Skin of body (tissue), 1 donor: ENCODE measurements at regions not wholly inside any gene's neighbourhood (a gene's known extent, or its start where the extent isn't known, plus 50 kb on each side); places are given as distances from the start of the nearest gene placed in this dataset.
"Not testable (repeated sequence)": the region's sequence is repeated elsewhere in the genome, so short reads cannot be mapped to it uniquely, and the experiment has no call there.

ENCODE experiments used
- DNase-seq: peaks from one replicate; lab custom pipeline; 2025; lab: John Stamatoyannopoulos, UW

DNA sequence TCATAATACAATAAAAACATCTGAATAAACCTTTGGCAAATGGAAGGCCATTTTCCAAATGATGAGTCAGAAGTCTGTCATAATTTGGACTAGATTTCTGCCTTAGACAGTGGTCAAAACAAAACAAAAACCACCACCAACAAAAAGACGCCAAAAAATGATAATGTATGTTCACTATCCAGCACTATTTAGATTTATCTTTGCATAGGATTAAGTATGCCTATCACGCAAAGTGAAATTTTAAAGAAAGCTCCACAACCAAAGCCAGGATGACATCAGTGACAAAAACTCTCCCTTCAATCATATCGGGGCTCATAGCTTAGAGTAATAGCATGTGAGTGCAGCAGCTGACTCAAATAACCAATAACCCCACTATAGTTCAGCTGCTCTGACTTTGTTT lies 201.9 kb downstream of the MOXD1 start:
- DNase-seq: peak; percentile 76

DNA sequence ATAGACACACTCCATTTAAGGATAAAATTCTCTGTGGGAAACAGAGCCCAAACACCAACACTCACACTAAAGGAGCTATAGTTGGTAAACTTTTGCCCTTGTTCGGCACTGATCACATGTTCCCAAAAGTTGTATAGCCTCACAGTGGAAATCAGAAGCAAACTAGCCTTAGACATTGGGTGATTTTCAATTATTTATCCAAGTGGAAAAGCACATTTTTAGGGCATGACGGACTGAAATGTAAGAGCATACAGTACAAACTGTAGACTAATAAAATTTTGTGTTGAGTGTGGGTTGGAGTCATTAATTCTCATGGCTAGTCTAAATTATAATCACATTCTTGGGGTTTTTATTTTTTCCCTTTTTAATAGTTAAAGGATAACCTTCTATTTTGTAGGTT lies 202.4 kb downstream of the MOXD1 start:
- peak; percentile 37 for DNase-seq

GRCh38 chr6:132198040-132198439 lies 203.2 kb downstream of the MOXD1 start:
- no peak for DNase-seq

GRCh38 chr6:132194529-132194928 lies 206.7 kb downstream of the MOXD1 start:
- no peak for DNase-seq

GRCh38 chr6:132192631-132193030 lies 208.6 kb downstream of the MOXD1 start:
- no peak for DNase-seq

GRCh38 chr6:132190815-132191175 lies 210.5 kb downstream of the MOXD1 start:
- DNase-seq: peak; percentile 16

DNA sequence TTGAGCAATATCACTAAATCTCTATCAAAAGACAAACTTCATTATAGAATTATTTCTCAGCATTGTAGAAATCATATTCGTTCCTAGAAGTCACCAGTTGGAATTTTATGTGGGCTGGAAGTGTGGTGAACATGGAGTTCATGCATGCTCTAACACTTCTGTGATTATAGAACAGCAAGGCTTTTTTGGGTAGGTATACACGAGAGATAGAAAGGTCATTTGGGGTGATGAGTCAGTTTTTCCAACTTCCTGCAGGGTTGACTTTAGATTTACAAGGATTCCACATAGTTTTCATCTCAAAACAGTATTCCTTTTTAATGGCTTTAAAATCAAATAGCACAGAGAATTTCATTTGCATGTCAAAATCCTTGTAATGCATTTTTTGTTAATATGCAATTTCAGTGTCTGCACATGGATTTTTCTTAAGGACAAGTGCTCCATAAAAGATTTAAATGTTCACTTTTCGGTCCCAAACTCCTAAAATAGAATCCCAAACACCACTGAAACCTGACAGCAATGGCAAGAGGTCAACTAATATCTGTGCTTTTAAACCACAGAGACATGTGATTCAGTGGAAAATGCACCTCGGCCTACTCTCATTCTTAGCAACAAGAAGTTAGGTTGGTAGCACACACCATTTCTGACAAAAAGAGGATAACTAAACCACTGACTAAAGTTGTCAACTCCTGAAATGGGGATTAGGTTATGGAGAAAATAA lies 211.0 kb downstream of the MOXD1 start:
- DNase-seq: no peak

GRCh38 chr6:132188556-132189264 lies 212.6 kb downstream of the MOXD1 start:
- DNase-seq: peak; percentile 11

GRCh38 chr6:132187816-132188215 lies 213.5 kb downstream of the MOXD1 start:
- peak; percentile 77 for DNase-seq

DNA sequence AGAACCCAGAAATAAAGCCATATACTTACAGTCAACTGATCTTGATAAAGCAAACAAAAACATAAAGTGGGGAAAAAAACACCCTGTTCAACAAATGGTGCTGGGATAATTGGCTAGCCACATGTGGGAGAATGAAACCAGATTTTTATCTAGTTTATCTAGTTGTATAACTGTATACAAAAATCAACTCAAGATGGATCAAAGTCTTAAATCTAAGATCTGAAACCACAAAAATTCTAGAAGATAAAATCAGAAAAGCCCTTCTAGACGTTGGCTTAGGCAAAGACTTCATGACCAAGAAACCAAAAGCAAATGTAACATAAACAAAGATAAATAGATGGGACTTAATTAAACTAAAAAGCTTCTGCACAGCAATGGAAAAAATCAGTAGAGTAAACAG lies 216.3 kb downstream of the MOXD1 start:
- DNase-seq: not testable (repeated sequence)

GRCh38 chr6:132179955-132180354 lies 221.3 kb downstream of the MOXD1 start:
- no peak for DNase-seq

GRCh38 chr6:132174919-132175318 lies 223.7 kb upstream of the CCN2 start:
- no peak for DNase-seq

DNA sequence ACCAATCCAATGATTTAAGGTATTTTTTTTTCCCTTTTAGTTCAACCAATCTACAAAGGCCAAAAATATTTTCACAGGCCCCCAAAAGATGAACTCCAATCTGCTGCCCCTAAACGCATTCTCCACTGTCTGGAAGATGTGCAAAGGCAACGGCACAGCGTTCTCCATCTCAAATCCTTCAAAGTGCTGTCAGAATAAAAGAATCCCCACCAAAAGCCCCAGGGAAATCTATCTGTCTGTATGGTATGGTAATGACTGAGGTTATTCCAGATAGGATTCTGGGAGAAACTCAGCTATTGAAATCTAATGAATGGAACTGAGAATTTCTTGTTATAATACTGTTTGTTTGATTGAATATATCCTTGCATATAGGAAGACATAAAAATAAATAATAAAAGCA lies 217.8 kb upstream of the CCN2 start:
- no peak for DNase-seq

DNA sequence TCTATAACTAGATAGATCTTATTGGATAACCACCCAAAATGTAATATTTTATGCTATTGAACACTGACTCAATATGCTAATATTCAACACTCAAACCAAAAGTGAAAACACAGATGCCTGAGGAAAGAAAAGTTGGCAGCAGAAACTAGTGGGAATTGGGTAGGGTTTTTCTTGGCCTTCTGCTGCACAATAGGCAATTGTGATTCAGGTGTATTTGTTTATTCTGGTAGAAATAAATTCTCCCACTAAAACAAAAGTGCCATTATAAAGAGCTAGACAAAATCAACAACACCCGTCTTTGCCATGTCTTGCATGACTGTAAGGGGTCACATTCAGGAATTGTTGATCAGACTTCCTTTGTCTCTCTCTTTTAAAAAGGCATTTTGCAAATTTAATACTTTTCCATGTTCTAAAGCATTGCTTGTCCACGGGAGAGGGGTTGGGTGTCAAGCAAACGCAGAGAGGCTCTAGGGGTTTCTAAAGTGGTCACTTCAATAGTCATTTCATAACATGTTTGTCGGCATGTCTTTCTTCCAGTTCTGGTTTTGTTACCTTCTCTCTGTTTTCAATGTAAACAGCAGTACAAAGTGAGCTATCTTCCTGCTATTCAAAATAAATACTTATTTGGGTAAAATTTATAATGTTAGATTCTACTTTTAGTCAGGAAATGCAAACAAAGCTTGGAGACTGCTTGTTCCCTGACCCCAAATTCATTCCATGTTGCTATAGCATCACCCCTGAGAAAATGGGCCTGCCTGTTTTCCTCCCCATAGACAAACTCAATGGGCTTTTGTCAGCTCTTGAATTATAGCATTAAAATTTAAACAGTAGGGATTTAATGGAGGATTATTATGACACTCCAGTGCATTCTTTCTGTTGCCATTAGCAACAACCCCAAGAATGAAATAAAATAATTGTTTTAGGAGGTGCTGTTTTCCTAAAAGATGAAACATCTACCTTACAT lies 217.0 kb upstream of the CCN2 start:
- no peak for DNase-seq

- DNase-seq: no peak
Measured at GRCh38 chr6:132166526-132167051, 215.4 kb upstream of the CCN2 start.

DNA sequence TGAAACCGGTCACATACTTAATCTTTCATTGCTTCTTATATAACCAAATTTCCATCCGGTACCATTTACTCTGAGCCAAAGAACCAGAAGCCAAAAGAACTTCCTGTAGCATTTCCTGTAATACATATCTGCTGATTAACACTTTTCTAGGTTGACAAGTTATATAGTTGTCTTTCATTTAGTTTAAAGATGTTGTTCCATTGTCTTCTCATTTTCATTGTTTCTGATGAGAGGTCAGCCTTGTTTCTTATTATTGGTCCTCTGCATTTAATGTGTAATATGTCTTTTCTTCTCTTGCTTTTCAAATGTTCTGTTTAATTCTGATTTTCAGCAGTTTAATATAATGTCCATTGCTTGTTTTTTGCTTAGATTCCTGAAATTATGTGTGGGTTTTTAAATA lies 214.5 kb upstream of the CCN2 start:
- DNase-seq: no peak

DNA sequence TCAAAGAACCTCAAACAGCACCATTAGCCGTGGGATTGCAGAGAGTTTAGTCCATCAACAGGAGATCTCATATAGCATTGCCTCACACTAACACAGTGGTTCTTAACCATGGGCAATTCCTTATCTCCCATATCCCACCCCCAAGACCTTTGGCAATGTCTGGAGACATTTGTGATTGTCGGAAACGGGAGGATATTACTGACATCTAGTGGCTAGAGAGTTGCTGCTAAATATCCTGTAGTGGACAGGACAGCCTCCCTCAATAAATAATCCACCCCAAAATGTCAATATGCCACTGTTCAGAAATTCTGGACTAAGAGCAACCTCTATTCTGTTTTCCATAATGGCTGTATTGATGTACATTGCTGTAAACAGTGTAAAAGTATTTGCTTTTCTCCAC lies 210.1 kb upstream of the CCN2 start:
- DNase-seq: no peak

GRCh38 chr6:132153221-132153898 lies 202.2 kb upstream of the CCN2 start:
- DNase-seq: peak; percentile 86

DNA sequence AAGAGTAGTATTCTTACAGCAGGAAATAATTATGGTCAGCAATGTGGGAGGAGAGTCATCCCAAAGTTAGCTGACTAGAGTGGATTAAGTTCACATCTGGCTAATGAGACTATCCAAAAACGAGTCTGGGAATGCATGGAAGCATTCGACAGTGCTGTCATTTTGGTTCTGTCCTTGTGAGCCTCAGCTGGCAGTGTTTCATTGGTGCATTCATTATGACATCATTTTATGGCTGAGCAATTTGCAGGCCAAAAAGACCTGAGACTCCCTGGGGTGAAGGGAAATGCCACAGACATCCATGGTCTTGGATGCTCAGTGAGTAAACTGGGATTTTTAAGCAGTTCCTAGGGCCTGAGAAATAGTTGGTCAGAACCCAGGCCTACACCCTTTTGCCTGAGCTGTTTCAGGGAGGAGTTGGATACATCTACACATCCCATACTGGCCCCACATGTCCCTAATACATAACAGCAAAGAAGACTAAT lies 196.4 kb upstream of the CCN2 start:
- DNase-seq: peak; percentile 99

DNA sequence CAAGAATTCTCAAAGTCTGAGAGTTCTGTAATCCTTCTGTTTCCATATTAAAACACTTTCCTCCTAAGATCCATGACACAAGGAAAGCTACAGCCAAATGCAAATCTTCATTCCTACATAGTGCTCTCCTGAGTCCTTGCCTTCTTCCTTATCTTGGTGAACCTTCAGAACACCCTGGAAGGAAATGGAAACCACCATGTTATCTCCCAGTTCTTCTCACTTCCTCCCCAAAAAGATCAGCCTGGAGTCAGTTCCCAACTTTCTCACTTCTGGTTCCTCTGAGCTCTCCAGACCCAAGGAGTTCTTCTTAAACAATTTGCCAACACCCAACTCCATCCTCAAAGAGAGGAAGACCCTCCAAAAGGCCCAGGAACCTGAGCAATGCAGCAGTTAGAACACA lies 193.3 kb upstream of the CCN2 start:
- no peak for DNase-seq

DNA sequence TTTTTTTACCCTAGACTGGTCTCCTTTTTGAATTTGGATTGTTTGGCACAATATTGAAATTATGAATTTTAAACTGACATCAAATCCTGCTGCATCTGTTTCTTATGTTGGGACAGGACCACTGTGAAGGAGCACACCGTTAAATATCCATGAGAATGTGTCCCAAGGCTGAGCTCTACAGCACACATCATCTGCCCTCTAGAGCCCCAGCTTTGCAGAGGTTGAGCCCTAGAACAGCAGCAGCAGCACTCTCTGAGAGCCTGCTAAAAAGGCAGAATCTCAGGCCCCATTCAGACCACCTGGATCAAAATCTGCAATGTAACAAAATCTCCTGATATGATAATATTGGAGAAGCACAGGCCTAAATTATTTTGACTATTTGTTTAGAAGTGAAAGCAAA lies 192.1 kb upstream of the CCN2 start:
- DNase-seq: no peak
